Neuron (in vitro differentiated cells): ENCODE measurements at regions not wholly inside any gene's neighbourhood (a gene's known extent, or its start where the extent isn't known, plus 50 kb on each side); places are given as distances from the start of the nearest gene placed in this dataset.

ENCODE experiments used
- H2AFZ ChIP-seq: one replicate; pipeline ENCODE4 v1.6.1; 2013; ENCODE audit warnings: low read depth, mild to moderate bottlenecking, inconsistent platforms, low read length, moderate library complexity
- H3K27me3 ChIP-seq: one replicate; pipeline ENCODE4 v1.6.1; 2013; ENCODE audit warnings: low read length; ENCODE audit not compliant: insufficient read depth
- H3K36me3 ChIP-seq: one replicate; pipeline ENCODE4 v1.6.1; 2013; ENCODE audit warnings: low read length; ENCODE audit not compliant: insufficient read depth
- H3K4me1 ChIP-seq: one replicate; pipeline ENCODE4 v1.6.1; 2013; ENCODE audit warnings: low read length; ENCODE audit not compliant: insufficient read depth
- H3K4me3 ChIP-seq: 2 replicates; pipeline ENCODE4 v1.5.1; 2013; ENCODE audit warnings: mild to moderate bottlenecking, low read length, moderate library complexity
- H3K9me3 ChIP-seq: one replicate; pipeline ENCODE4 v1.6.1; 2013; ENCODE audit warnings: low read length

DNA sequence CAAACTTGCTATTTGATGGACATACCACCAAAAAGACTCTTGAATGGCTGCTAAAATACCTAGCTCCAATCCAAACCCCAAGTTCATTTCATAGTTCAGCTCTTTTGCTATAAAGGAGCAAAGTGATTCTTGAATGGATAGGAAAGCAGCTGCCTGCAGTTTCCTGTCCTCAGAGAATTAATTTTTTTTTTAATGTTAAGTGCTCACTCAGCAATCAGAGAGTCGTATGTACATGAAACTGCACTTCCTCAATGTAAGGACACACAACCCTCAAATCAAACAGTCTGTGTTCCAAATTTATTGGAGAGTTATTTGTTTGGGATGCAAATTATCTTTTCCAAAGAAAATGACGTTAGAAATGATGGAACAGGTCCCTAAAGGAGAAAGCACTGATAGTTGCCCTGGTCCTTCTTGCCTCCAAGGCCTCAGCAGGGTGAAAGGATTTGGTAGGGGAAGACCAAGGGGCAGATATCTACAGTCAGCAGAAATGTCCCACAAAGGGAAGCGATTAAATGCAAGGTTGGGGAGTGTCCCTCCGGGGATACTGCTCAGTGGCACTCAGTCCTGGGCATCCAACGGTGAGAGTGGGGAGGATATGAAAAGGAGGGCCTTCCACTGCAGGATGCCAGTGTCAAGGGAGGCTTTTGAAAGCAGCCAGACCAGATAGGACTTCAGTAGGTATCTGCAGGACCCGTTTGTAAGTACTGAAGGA lies 67.2 kb upstream of the RASGEF1B start:
- Histone ChIP-seq H3K27me3 (no peaks in the 10 kb centered on the region), H3K4me3 (no peak overlapping the region), H2AFZ (no peak overlapping the region), H3K36me3 (no peaks in the 10 kb centered on the region), H3K9me3 (no peaks in the 10 kb centered on the region), H3K4me1 (no peaks in the 10 kb centered on the region)

DNA sequence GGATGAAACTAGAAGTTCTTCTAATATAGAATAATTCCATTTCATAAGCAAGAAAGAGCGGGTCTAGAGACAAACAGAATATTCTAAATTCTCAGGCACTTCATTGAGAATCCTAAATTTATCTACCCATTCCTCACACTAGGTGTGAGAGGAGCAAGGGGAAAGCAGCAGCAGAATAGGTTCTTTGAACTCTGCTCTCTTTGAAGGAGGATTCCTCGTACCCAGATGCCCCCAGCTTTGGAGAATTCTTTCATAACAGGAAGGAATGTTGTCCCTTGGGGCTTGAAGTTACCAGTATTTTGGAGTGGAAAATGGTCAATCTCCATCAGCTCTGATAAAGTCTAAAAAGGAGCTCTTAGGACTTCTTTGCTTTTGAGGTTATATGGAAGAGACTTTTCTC lies 59.7 kb upstream of the RASGEF1B start:
- Histone ChIP-seq H3K36me3 (no peaks in the 10 kb centered on the region), H3K4me1 (no peaks in the 10 kb centered on the region), H2AFZ (no peak overlapping the region), H3K4me3 (no peak overlapping the region), H3K9me3 (no peaks in the 10 kb centered on the region), H3K27me3 (no peaks in the 10 kb centered on the region)

DNA sequence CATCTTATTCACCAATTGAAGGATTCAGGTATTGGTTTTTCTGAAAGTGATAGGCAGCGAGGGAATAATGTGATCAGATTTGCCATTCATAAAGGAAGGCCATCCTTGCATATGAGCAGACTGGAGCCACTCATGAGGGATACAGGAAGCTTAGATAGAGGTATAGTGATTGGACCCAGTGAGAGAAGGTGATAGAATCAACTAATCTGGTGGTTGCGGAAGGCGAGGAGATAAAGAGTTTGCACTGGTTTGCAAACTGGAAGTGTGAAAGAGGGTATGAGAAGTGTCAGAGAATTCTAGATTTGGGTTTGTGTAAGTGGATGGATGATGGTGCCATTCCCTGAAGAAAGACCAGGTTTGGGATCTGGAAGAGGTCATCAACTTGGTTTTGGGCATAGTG lies 57.3 kb upstream of the RASGEF1B start:
- H3K9me3 ChIP-seq = no peaks in the 10 kb centered on the region
- H3K27me3 ChIP-seq = no peaks in the 10 kb centered on the region
- H3K36me3 ChIP-seq = no peaks in the 10 kb centered on the region
- H3K4me1 ChIP-seq = peaks cover 4% of the 10 kb centered on the region
- no peak overlapping the region for H3K4me3 ChIP-seq
- no peak overlapping the region for H2AFZ ChIP-seq

DNA sequence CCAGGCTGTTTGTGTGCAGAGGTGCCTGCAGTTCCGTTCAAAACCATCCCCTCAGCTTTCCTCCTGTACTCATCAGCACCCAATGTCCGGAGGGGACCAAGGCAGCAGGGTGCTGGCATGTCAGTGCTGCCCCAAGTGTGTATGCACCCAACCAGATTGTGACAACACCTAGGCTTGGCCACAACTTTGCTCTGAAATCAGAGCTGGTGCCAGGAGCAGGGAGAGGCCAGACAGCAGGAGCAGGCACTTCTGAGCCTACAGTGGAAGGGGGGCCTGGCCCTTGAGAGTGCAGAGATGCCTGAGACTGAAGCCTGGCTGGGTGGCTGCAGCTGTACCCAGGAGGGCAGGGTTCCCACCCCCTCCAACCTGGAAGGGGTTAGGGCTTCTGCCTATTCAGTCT lies 56.5 kb upstream of the RASGEF1B start:
- H3K27me3 ChIP-seq = no peaks in the 10 kb centered on the region
- no peaks in the 10 kb centered on the region for H3K9me3 ChIP-seq
- no peak overlapping the region for H3K4me3 ChIP-seq
- no peak overlapping the region for H2AFZ ChIP-seq
- H3K4me1 ChIP-seq = peaks cover 10% of the 10 kb centered on the region
- no peaks in the 10 kb centered on the region for H3K36me3 ChIP-seq

DNA sequence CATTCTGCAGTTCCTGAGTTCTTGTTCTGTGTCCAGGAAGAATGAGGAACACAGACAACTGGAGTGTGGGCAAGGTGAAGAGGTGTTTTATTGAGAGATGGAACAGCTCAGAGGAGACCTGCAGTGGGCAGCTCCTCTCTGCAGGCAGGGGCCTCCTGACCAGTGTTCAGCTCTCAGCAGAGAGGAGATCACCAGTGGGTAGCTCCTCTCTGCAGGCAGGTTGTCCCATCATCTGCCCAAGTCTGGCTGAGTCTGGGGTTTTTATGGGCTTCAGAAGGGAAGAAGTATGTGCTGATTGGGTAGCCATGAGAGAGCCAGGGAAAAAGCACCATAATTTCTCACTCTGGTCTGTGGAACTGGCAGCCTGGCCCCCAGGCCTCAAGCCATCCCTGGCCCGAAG lies 56.0 kb upstream of the RASGEF1B start:
- H3K27me3 ChIP-seq = no peaks in the 10 kb centered on the region
- H3K9me3 ChIP-seq = no peaks in the 10 kb centered on the region
- no peaks in the 10 kb centered on the region for H3K36me3 ChIP-seq
- H3K4me3 ChIP-seq = no peak overlapping the region
- H2AFZ ChIP-seq = no peak overlapping the region
- peaks cover 10% of the 10 kb centered on the region for H3K4me1 ChIP-seq

DNA sequence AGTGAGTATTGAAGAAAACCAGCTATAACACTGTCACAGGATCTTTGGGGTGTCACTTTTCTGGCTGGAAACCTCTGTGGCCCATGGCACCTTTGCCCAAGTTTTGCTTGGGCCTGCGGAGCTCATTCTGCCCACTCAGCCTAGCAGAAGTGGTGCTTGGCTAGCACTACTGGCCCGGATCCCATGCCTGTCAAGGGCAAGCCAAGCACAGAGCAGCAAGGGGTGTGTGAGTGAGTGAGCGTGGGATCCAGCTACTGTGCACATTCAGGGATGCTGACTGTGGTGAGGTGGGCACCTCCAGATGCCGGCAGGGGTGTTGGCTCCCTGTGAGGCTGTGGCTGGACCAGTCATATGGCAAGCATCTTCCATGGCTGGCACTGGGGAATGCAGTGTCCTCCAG lies 55.4 kb upstream of the RASGEF1B start:
- no peaks in the 10 kb centered on the region for H3K9me3 ChIP-seq
- H3K4me1 ChIP-seq = peaks cover 10% of the 10 kb centered on the region
- H3K27me3 ChIP-seq = no peaks in the 10 kb centered on the region
- H3K36me3 ChIP-seq = no peaks in the 10 kb centered on the region
- H3K4me3 ChIP-seq = no peak overlapping the region
- no peak overlapping the region for H2AFZ ChIP-seq

DNA sequence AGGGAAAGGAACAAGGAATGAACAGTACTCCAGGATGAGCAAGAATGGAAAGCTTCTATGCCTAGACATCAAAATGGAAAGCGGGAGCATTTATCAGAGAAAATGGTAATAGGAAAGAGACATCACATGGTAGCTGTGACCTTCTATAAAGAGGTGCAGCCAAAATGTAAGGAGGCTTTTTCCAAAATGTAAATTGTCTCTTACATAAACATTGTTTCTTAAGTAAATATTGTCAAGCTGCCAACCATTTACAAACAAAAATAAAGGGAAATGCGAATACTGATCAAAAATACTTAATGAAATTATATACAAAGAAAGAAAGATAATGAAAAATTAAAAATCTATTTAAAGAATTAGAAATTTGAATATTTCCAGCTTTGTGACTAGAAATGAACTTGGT lies 55.0 kb upstream of the RASGEF1B start:
- H3K4me3 ChIP-seq = no peak overlapping the region
- no peaks in the 10 kb centered on the region for H3K36me3 ChIP-seq
- no peak overlapping the region for H2AFZ ChIP-seq
- peaks cover 10% of the 10 kb centered on the region for H3K4me1 ChIP-seq
- no peaks in the 10 kb centered on the region for H3K27me3 ChIP-seq
- no peaks in the 10 kb centered on the region for H3K9me3 ChIP-seq

DNA sequence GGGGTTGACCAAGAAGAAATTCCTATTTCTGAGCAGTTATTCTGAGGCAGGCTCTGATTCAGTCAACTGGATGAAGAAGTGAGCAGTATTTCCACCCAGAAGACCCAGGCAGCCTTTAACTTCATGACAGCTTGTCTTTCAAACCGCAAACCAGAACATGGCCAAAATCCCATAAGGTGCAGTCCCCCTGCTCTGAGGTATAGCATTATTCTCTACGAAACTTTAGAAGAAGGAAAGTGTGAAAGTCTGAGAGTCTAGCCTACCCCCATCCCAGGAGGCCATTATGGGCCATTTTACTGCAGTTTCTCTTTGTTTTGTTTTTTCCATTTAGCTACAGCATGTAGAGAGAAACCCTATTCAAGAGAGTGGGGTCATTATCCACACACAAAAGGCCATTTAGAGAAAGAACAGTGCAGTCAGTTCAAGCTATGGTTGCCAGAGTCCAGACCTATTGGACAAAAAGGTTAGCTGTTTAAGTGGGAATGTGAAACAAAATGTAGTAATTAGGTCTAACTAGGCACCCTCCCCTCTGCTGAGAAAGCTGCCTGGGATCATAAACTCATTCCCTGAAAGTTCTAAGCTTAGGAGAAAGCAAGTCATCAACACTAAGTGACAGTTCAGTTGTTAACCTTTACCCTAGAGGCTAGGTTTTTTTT lies 52.1 kb upstream of the RASGEF1B start:
- H3K4me3 ChIP-seq = no peak overlapping the region
- H2AFZ ChIP-seq = no peak overlapping the region
- H3K4me1 ChIP-seq = peaks cover 10% of the 10 kb centered on the region
- no peaks in the 10 kb centered on the region for H3K9me3 ChIP-seq
- H3K27me3 ChIP-seq = no peaks in the 10 kb centered on the region
- H3K36me3 ChIP-seq = no peaks in the 10 kb centered on the region

DNA sequence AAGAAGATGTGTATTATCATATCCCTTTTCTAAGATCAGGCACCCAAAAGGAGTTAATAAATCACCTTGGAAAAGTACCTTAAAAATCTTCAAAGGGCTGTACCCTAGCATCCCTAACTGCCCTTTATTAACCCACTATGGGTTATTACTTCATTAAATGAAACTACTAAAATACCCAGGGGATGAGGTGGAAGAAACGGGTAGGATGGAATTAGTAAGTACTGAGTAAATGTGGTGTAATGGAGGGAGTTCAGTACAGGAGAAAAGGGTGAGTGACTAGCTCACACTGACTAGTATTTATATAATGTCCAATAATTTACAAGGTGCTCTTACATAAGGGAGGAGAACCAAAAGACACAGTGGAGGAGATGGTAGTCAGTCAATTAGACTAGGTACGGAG lies 51.0 kb upstream of the RASGEF1B start:
- Histone ChIP-seq H3K4me3 (no peak overlapping the region), H3K27me3 (no peaks in the 10 kb centered on the region), H3K9me3 (no peaks in the 10 kb centered on the region), H2AFZ (no peak overlapping the region), H3K36me3 (no peaks in the 10 kb centered on the region), H3K4me1 (peaks cover 10% of the 10 kb centered on the region)

DNA sequence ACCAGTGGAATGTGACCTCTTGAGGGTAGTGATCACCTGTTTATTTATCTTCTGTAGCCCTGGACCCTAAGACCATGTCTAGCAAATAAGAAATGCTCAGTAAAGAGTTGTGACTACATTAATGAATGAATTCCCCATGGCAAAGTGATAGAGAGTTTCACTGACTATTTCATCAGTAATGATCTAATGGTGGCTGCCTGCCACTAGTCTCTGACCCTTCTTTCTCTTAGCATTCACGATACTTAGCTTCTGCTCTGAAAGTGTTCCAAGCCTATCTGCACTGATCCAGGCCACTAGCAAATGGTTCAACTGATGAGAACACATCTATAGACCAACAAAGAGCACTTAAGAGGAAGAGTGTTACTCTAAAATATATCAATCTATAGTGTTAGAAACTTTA lies 50.0 kb upstream of the RASGEF1B start:
- Histone ChIP-seq H3K27me3 (no peaks in the 10 kb centered on the region), H3K4me1 (peaks cover 10% of the 10 kb centered on the region), H2AFZ (no peak overlapping the region), H3K4me3 (no peak overlapping the region), H3K9me3 (no peaks in the 10 kb centered on the region), H3K36me3 (no peaks in the 10 kb centered on the region)
